ENCODE measurements at regions not wholly inside any gene's neighbourhood (a gene's known extent, or its start where the extent isn't known, plus 50 kb on each side); places are given as distances from the start of the nearest gene placed in this dataset.

DNA sequence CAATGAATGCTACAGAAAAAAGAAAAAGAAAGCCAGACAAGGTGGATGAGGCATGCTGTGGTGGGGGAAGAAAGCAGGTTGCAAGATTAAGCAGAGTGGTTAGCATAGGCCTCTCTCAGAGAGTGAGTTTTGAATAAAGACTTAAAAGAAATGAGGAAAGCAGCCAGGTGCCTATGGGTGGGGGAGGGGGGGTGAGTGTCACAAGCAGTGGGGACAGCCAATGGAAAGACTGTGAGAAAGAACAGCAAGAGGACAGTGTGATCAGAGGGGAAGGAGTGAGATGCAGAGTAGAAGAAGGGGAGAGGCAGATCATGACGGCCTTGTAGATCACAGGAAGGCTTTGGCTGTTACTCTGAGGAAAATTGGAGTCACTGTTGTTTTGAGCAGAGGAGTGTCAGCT, 162.5 kb downstream of the SOX3 start:
- TF ChIP-seq, protein P1, sequence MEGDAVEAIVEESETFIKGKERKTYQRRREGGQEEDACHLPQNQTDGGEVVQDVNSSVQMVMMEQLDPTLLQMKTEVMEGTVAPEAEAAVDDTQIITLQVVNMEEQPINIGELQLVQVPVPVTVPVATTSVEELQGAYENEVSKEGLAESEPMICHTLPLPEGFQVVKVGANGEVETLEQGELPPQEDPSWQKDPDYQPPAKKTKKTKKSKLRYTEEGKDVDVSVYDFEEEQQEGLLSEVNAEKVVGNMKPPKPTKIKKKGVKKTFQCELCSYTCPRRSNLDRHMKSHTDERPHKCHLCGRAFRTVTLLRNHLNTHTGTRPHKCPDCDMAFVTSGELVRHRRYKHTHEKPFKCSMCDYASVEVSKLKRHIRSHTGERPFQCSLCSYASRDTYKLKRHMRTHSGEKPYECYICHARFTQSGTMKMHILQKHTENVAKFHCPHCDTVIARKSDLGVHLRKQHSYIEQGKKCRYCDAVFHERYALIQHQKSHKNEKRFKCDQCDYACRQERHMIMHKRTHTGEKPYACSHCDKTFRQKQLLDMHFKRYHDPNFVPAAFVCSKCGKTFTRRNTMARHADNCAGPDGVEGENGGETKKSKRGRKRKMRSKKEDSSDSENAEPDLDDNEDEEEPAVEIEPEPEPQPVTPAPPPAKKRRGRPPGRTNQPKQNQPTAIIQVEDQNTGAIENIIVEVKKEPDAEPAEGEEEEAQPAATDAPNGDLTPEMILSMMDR (IDR thresholded peaks at IDR 0.05; ENCODE audit: low read length) = no peak
- TF ChIP-seq EZH2 (IDR thresholded peaks at IDR 0.05; ENCODE audit: borderline replicate concordance, low read length) = no peak
